ENCODE measurements at regions not wholly inside any gene's neighbourhood (a gene's known extent, or its start where the extent isn't known, plus 50 kb on each side); places are given as distances from the start of the nearest gene placed in this dataset.

DNA sequence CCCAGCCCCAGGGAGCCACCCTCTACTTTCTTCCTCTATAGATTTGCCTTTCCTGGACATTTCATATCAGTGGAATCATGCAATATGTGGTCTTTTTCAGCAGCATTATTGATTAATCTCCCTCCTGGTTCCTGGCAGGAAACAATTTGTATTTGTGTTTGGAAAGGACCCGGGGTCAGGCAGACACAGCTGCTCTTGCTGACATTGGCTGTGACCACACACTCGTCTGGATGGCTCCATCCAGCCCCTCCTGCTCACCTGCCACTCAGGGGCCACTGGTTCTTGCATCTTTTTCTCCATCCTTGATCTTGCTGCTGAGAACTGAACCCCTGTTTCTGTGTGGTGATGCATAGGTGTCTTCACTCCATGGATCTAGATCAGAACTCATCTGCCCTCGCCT is 176.6 kb upstream of the MKI67 start:
- no peak overlapping the region for H3K4me3 Mint-ChIP-seq

DNA sequence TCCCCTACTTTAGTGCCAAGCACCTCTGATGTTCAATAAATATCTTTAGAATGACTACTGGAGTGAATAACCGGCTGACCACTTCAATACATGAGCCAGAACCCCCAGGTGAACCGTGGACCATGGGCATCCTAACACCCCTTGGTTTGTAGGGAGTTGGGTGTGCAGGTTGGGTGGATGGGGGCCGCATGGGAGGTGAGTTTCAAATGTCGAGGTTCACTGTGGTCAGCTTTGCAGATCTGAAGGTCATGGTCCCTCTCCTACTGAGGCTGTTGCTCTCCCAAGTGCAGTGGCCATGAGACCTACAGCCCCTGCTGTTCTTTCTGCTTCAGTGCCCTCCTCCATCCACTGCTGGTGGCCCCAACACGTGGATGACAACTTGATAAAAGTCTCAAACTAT is 178.0 kb upstream of the MKI67 start:
- H3K4me3 Mint-ChIP-seq: no peak overlapping the region
- Histone ChIP-seq H3K9me3 (ENCODE audit: control insufficient read depth in 2 of 3, low read length in 3 of 3) (no peaks in the 10 kb centered on the region), H3K27ac (ENCODE audit: low read depth, low read length) (no peak overlapping the region), H3K27me3 (ENCODE audit: control insufficient read depth in 2 of 2, insufficient read depth in 2 of 2, low read length in 2 of 2) (no peaks in the 10 kb centered on the region), H3K4me3 (ENCODE audit: low read length) (no peak overlapping the region), H3K4me1 (ENCODE audit: control insufficient read depth in 2 of 2, insufficient read depth in 2 of 2, low read length in 2 of 2) (no peaks in the 10 kb centered on the region), H3K36me3 (ENCODE audit: control insufficient read depth in 2 of 3, insufficient read depth in 3 of 3, low read length in 3 of 3) (no peaks in the 10 kb centered on the region)
- no peak overlapping the region for H3K27ac Mint-ChIP-seq
- POLR2A ChIA-PET: no interaction called here
- H3K9me3 Mint-ChIP-seq: peaks cover 2 to 21% (median 11%) of the 10 kb centered on the region in 11 donors
- ATAC-seq (no peak), DNase-seq (no peak)
- H3K27me3 Mint-ChIP-seq: peaks cover 0 to 34% (median 4%) of the 10 kb centered on the region in 5 donors
- CTCF ChIA-PET: no interaction called here
- peaks cover 0 to 5% (median 0%) of the 10 kb centered on the region in 5 donors for H3K36me3 Mint-ChIP-seq
- intact Hi-C loops (cut with micrococcal nuclease): no loop called here
- no peaks in the 10 kb centered on the region for H3K4me1 Mint-ChIP-seq

More for the DNA sequence above, 176.6 kb upstream of the MKI67 start:
- H3K9me3 Mint-ChIP-seq: peaks cover 2 to 21% (median 11%) of the 10 kb centered on the region in 11 donors
- no peak for ATAC-seq
- no peaks in the 10 kb centered on the region for H3K9me3 ChIP-seq (ENCODE audit: control insufficient read depth in 2 of 3, low read length in 3 of 3)
- no peaks in the 10 kb centered on the region for H3K36me3 ChIP-seq (ENCODE audit: control insufficient read depth in 2 of 3, insufficient read depth in 3 of 3, low read length in 3 of 3)
- peaks cover 0 to 5% (median 0%) of the 10 kb centered on the region in 5 donors for H3K36me3 Mint-ChIP-seq
- no peaks in the 10 kb centered on the region for H3K4me1 Mint-ChIP-seq
- no peak overlapping the region for H3K27ac Mint-ChIP-seq
- no peaks in the 10 kb centered on the region for H3K27me3 ChIP-seq (ENCODE audit: control insufficient read depth in 2 of 2, insufficient read depth in 2 of 2, low read length in 2 of 2)
- CTCF ChIA-PET: no interaction called here
- DNase-seq: no peak
- H3K4me1 ChIP-seq (ENCODE audit: control insufficient read depth in 2 of 2, insufficient read depth in 2 of 2, low read length in 2 of 2): no peaks in the 10 kb centered on the region
- no peak overlapping the region for H3K27ac ChIP-seq (ENCODE audit: low read depth, low read length)
- intact Hi-C loops (cut with micrococcal nuclease): no loop called here
- POLR2A ChIA-PET: no interaction called here
- H3K4me3 ChIP-seq (ENCODE audit: low read length): no peak overlapping the region
- H3K27me3 Mint-ChIP-seq: peaks cover 0 to 35% (median 5%) of the 10 kb centered on the region in 5 donors

DNA sequence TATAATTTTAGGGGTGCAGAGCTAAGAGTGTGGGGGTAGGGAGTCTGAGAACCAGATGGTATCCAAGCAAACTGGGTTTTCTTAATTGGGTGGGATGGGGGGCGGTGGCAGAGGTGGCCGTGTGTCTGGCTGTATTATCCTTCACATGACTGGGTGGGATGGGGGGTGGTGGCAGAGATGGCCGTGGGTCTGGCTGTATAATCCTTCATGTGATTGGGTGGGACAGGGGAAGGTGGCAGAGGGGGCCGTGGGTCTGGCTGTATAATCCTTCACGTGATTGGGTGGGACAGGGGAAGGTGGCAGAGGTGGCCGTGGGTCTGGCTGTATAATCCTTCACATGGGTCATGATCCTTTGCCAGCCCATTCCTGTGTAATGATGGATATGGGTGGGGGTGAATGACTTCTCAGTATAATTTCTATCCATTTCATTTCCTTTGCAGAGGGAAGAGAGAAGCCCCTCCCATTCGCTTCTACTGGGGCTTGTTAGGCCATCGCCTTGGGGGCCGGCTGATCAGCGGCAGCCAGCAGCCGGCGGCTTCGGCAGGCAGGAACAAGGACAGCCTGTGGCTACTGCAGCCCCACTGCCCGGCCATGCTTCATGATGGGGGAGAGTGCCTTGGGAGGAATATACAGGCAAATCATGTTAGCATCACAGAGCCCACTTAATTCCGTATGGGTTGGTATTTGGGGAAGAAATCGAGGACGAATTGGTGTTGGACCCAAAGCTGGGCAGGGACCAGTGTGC is 179.6 kb upstream of the MKI67 start:
- H3K27ac Mint-ChIP-seq: no peak overlapping the region
- intact Hi-C loops (cut with micrococcal nuclease): no loop called here
- no peaks in the 10 kb centered on the region for H3K36me3 Mint-ChIP-seq
- no peak overlapping the region for H3K4me3 ChIP-seq (ENCODE audit: low read length)
- no peak overlapping the region for H3K4me3 Mint-ChIP-seq
- CTCF ChIA-PET: no interaction called here
- H3K9me3 Mint-ChIP-seq: peaks cover 2 to 15% (median 10%) of the 10 kb centered on the region in 11 donors
- H3K27ac ChIP-seq (ENCODE audit: low read depth, low read length): no peak overlapping the region
- H3K27me3 ChIP-seq (ENCODE audit: control insufficient read depth in 2 of 2, insufficient read depth in 2 of 2, low read length in 2 of 2): no peaks in the 10 kb centered on the region
- no peaks in the 10 kb centered on the region for H3K9me3 ChIP-seq (ENCODE audit: control insufficient read depth in 2 of 3, low read length in 3 of 3)
- DNase-seq (no peak), ATAC-seq (no peak)
- no peaks in the 10 kb centered on the region for H3K36me3 ChIP-seq (ENCODE audit: control insufficient read depth in 2 of 3, insufficient read depth in 3 of 3, low read length in 3 of 3)
- POLR2A ChIA-PET: no interaction called here
- no peaks in the 10 kb centered on the region for H3K4me1 Mint-ChIP-seq
- peaks cover 0 to 29% (median 0%) of the 10 kb centered on the region in 5 donors for H3K27me3 Mint-ChIP-seq
- H3K4me1 ChIP-seq (ENCODE audit: control insufficient read depth in 2 of 2, insufficient read depth in 2 of 2, low read length in 2 of 2): no peaks in the 10 kb centered on the region

DNA sequence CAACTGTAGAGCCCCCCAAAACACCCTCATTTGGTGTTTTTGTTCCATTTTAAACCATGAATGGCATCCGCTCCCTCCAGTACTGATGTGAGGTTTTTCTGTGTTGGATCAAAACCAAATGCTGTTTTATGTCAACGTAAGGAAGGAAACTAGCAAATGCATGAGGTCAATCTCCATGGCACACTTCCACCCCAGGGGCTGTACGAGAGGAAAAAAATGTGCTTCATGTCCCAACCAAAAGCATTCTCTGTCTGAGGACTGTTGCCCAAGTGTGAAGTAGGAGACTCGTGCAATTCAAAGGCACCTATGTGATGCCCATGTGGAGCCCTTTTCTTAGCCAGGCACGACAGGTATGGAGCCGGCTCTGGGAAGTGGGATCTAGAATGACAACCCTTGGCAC is 180.3 kb upstream of the MKI67 start:
- CTCF ChIA-PET: no interaction called here

DNA sequence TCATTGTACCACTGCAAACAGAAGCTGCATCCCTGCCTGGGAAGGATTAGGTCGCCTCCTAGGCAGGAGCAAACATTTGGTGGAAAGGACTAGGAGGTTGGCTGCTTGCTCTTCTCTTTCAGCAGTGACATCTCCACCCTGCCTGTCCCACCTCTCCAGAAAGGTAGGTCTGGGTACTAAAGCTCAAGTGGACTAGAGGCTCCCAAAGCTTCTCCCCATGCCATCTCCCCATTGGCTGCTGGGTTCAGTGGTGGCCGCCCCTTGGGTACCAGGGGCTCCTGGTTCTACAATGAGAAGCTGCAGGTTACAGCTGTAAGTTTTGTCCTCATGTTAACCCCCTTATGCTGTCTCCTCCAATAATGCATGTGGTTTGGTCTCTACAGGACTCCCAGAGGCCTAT is 180.7 kb upstream of the MKI67 start:
- ATAC-seq (no peak), DNase-seq (no peak)
- no peaks in the 10 kb centered on the region for H3K4me1 ChIP-seq (ENCODE audit: control insufficient read depth in 2 of 2, insufficient read depth in 2 of 2, low read length in 2 of 2)
- Mint-ChIP-seq H3K4me3 (no peak overlapping the region), H3K27ac (no peak overlapping the region), H3K9me3 (peaks cover 0 to 5% (median 2%) of the 10 kb centered on the region in 11 donors), H3K36me3 (no peaks in the 10 kb centered on the region), H3K4me1 (no peaks in the 10 kb centered on the region), H3K27me3 (peaks cover 0 to 29% (median 2%) of the 10 kb centered on the region in 5 donors)
- H3K27ac ChIP-seq (ENCODE audit: low read depth, low read length): no peak overlapping the region
- ChIA-PET CTCF (no interaction called here), POLR2A (no interaction called here)
- intact Hi-C loops (cut with micrococcal nuclease): no loop called here
- H3K9me3 ChIP-seq (ENCODE audit: control insufficient read depth in 2 of 3, low read length in 3 of 3): no peaks in the 10 kb centered on the region
- H3K36me3 ChIP-seq (ENCODE audit: control insufficient read depth in 2 of 3, insufficient read depth in 3 of 3, low read length in 3 of 3): no peaks in the 10 kb centered on the region
- no peak overlapping the region for H3K4me3 ChIP-seq (ENCODE audit: low read length)
- H3K27me3 ChIP-seq (ENCODE audit: control insufficient read depth in 2 of 2, insufficient read depth in 2 of 2, low read length in 2 of 2): no peaks in the 10 kb centered on the region

More for the DNA sequence above, 180.3 kb upstream of the MKI67 start:
- Histone ChIP-seq H3K27me3 (ENCODE audit: control insufficient read depth in 2 of 2, insufficient read depth in 2 of 2, low read length in 2 of 2) (no peaks in the 10 kb centered on the region), H3K4me1 (ENCODE audit: control insufficient read depth in 2 of 2, insufficient read depth in 2 of 2, low read length in 2 of 2) (no peaks in the 10 kb centered on the region), H3K4me3 (ENCODE audit: low read length) (no peak overlapping the region), H3K36me3 (ENCODE audit: control insufficient read depth in 2 of 3, insufficient read depth in 3 of 3, low read length in 3 of 3) (no peaks in the 10 kb centered on the region), H3K27ac (ENCODE audit: low read depth, low read length) (no peak overlapping the region), H3K9me3 (ENCODE audit: control insufficient read depth in 2 of 3, low read length in 3 of 3) (no peaks in the 10 kb centered on the region)
- DNase-seq (no peak), ATAC-seq (no peak)
- Mint-ChIP-seq H3K4me3 (no peak overlapping the region), H3K36me3 (no peaks in the 10 kb centered on the region), H3K4me1 (no peaks in the 10 kb centered on the region), H3K27ac (no peak overlapping the region), H3K27me3 (peaks cover 0 to 29% (median 0%) of the 10 kb centered on the region in 5 donors), H3K9me3 (peaks cover 0 to 9% (median 4%) of the 10 kb centered on the region in 11 donors)
- POLR2A ChIA-PET: no interaction called here
- intact Hi-C loops (cut with micrococcal nuclease): no loop called here

DNA sequence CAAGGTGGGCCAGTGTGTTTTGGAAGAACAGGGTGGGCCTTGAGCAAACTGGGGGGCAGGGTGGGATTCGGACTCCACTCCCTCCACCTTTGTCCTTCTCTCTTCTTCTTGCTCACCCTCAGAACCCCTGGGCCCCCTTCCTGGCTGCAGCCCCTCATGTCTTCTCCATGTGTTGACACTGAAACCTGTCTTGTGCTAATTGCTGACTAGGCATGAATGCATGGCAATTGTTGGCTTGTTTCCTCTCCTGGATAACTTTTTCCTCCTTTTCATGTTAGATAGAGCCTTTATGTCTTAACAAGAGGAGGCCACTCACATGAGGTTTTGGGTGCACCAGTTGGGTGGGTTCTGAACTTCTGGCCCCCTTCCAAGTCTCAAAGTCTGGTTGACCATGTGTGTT is 181.6 kb upstream of the MKI67 start:
- ATAC-seq (no peak), DNase-seq (no peak)
- H3K9me3 Mint-ChIP-seq: peaks cover 0 to 4% (median 0%) of the 10 kb centered on the region in 11 donors
- no peaks in the 10 kb centered on the region for H3K4me1 Mint-ChIP-seq
- Histone ChIP-seq H3K36me3 (ENCODE audit: control insufficient read depth in 2 of 3, insufficient read depth in 3 of 3, low read length in 3 of 3) (no peaks in the 10 kb centered on the region), H3K27ac (ENCODE audit: low read depth, low read length) (no peak overlapping the region), H3K4me1 (ENCODE audit: control insufficient read depth in 2 of 2, insufficient read depth in 2 of 2, low read length in 2 of 2) (no peaks in the 10 kb centered on the region), H3K9me3 (ENCODE audit: control insufficient read depth in 2 of 3, low read length in 3 of 3) (no peaks in the 10 kb centered on the region), H3K4me3 (ENCODE audit: low read length) (no peak overlapping the region), H3K27me3 (ENCODE audit: control insufficient read depth in 2 of 2, insufficient read depth in 2 of 2, low read length in 2 of 2) (no peaks in the 10 kb centered on the region)
- intact Hi-C loops (cut with micrococcal nuclease): no loop called here
- H3K27ac Mint-ChIP-seq: no peak overlapping the region
- no peaks in the 10 kb centered on the region for H3K36me3 Mint-ChIP-seq
- H3K4me3 Mint-ChIP-seq: no peak overlapping the region
- ChIA-PET CTCF (no interaction called here), POLR2A (no interaction called here)
- peaks cover 0 to 27% (median 2%) of the 10 kb centered on the region in 5 donors for H3K27me3 Mint-ChIP-seq

DNA sequence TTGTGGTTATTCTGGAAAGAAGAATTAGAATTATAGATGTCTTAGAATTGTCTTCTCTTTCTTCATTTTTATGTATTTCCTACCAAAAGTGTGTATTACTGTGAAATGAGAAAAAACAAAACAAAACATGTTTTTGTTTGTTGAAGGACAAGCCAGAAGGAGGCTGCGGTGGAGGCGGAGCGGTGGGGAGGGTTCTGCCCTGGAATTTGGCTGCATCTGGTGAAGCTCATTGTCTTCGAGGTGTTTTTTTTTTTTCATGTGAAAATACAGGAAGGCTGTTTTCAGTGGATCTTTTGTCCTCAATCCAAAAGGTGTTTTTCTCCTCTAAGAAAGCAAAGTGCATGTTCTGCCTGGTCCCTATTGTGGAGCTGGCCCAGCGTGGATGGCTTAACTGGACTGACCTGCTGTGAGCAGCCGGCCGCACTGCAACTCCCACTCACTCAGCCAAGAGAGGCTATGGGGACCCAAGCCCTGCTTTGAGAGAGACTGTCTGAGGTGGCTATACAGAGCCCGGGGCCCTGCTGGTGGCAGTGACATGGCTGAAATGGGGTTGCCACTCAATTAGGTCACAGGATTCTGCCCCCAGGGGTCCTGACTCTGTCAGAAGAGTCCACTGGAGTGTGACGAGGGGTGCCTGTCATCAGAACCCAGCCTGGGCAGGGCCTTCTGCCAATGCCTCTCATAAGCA is 184.9 kb upstream of the MKI67 start:
- Mint-ChIP-seq H3K9me3 (no peaks in the 10 kb centered on the region), H3K36me3 (no peaks in the 10 kb centered on the region), H3K4me1 (no peaks in the 10 kb centered on the region), H3K4me3 (no peak overlapping the region), H3K27me3 (peaks cover 0 to 20% (median under 1%) of the 10 kb centered on the region in 5 donors), H3K27ac (no peak overlapping the region)
- Histone ChIP-seq H3K27me3 (ENCODE audit: control insufficient read depth in 2 of 2, insufficient read depth in 2 of 2, low read length in 2 of 2) (no peaks in the 10 kb centered on the region), H3K27ac (ENCODE audit: low read depth, low read length) (no peak overlapping the region), H3K4me1 (ENCODE audit: control insufficient read depth in 2 of 2, insufficient read depth in 2 of 2, low read length in 2 of 2) (no peaks in the 10 kb centered on the region), H3K4me3 (ENCODE audit: low read length) (no peak overlapping the region), H3K9me3 (ENCODE audit: control insufficient read depth in 2 of 3, low read length in 3 of 3) (no peaks in the 10 kb centered on the region), H3K36me3 (ENCODE audit: control insufficient read depth in 2 of 3, insufficient read depth in 3 of 3, low read length in 3 of 3) (no peaks in the 10 kb centered on the region)
- intact Hi-C loops (cut with micrococcal nuclease): no loop called here
- POLR2A ChIA-PET: no interaction called here
- ATAC-seq (no peak), DNase-seq (no peak)
- CTCF ChIA-PET: no interaction called here
